HepG2 (cell line): ENCODE measurements at regions not wholly inside any gene's neighbourhood (a gene's known extent, or its start where the extent isn't known, plus 50 kb on each side); places are given as distances from the start of the nearest gene placed in this dataset.

ENCODE experiments used
- ATF5 ChIP-seq: sonication (generic); formaldehyde crosslinking; IDR thresholded peaks from 2 replicates; pipeline ENCODE4 v1.4.0; 2020; ENCODE audit warnings: mild to moderate bottlenecking, low read depth, missing genetic modification reagents
- DNMT1 ChIP-seq: sonication (generic); formaldehyde crosslinking; IDR thresholded peaks from 2 replicates; pipeline ENCODE4 v1.5.1; 2020; ENCODE audit warnings: mild to moderate bottlenecking, missing genetic modification reagents
- FOXJ3 ChIP-seq: sonication (generic); formaldehyde crosslinking; IDR thresholded peaks from 2 replicates; pipeline ENCODE4 v1.4.0; 2020; ENCODE audit warnings: missing genetic modification reagents, mild to moderate bottlenecking, borderline replicate concordance
- FOXO1 ChIP-seq: sonication (generic); formaldehyde crosslinking; IDR thresholded peaks from 2 replicates; pipeline ENCODE4 v1.4.0; 2020; ENCODE audit warnings: missing genetic modification reagents
- HNF1B ChIP-seq: sonication (generic); formaldehyde crosslinking; IDR thresholded peaks from 2 replicates; pipeline ENCODE4 v1.5.1; 2020; ENCODE audit warnings: mild to moderate bottlenecking, moderate library complexity, missing genetic modification reagents
- KAT7 ChIP-seq: IDR thresholded peaks from 2 replicates; pipeline ENCODE4 v1.6.1; 2018; ENCODE audit warnings: borderline replicate concordance, missing compliant biosample characterization
- POLR2A ChIP-seq, 2 experiments: IDR thresholded peaks; 2 replicates each; pipeline ENCODE4 v1.6.1; 2011; ENCODE audit warnings: low read depth in 2 of 2, low read length in 2 of 2, mild to moderate bottlenecking in 1 of 2, moderate library complexity in 1 of 2; ENCODE audit not compliant: insufficient read depth in 1 of 2
- RCOR2 ChIP-seq: IDR thresholded peaks from 2 replicates; pipeline ENCODE4 v1.6.1; 2016; ENCODE audit warnings: missing biosample characterization, missing genetic modification reagents
- SMAD3 ChIP-seq: sonication (generic); formaldehyde crosslinking; IDR thresholded peaks from 2 replicates; pipeline ENCODE4 v1.4.0; 2020; ENCODE audit warnings: missing genetic modification reagents
- SSRP1 ChIP-seq: IDR thresholded peaks from 2 replicates; pipeline ENCODE4 v1.6.1; 2016; ENCODE audit warnings: control low read depth
- STAG1 ChIP-seq: sonication (generic); formaldehyde crosslinking; IDR thresholded peaks from 2 replicates; pipeline ENCODE4 v1.4.0; 2020; ENCODE audit warnings: missing genetic modification reagents
- TBX3 ChIP-seq: fragments of 450-650 bp; IDR thresholded peaks from 2 replicates; pipeline ENCODE4 v1.6.1; 2017; ENCODE audit warnings: antibody characterized with exemption, mild to moderate bottlenecking, inconsistent platforms, borderline replicate concordance
- TSC22D2 ChIP-seq: sonication (generic); formaldehyde crosslinking; IDR thresholded peaks from 2 replicates; pipeline ENCODE4 v1.5.1; 2020; ENCODE audit warnings: missing genetic modification reagents, mild to moderate bottlenecking, borderline replicate concordance
- ZNF362 ChIP-seq: sonication (generic); formaldehyde crosslinking; IDR thresholded peaks from 2 replicates; pipeline ENCODE4 v1.4.0; 2020; ENCODE audit warnings: missing genetic modification reagents, mild to moderate bottlenecking, borderline replicate concordance

GRCh38 chr2:179343945-179344279 is 79.3 kb upstream of the SESTD1 start (continued):
- TF ChIP-seq TBX3 (no peak), KAT7 (CRISPR knock-in tag) (no peak), STAG1 (no peak), FOXJ3 (CRISPR knock-in tag) (no peak), DNMT1 (no peak), HNF1B (no peak), TSC22D2 (0 out of 2 replicates have a peak, but pooled peaks have one; percentile 12), SSRP1 (CRISPR knock-in tag) (no peak), SMAD3 (CRISPR knock-in tag) (peak; percentile 51; the same call in 1 of the 2 replicates), RCOR2 (CRISPR knock-in tag) (no peak), ZNF362 (no peak), POLR2A (IDR thresholded peaks at IDR 0.05; ENCODE audit: insufficient read depth in 1 of 2, low read depth in 2 of 2, low read length in 2 of 2) (no peak), ATF5 (CRISPR knock-in tag) (0 out of 2 replicates have a peak, but pooled peaks have one; percentile 64), FOXO1 (CRISPR knock-in tag) (no peak)
